Endothelial cell of umbilical vein (primary cell): ENCODE measurements at regions not wholly inside any gene's neighbourhood (a gene's known extent, or its start where the extent isn't known, plus 50 kb on each side); places are given as distances from the start of the nearest gene placed in this dataset.

Source experiments
- CTCF ChIP-seq, 2 donors: IDR thresholded peaks; 1 replicate in 1 of 2; 2 replicates in 1 of 2; pipeline ENCODE4 v1.5.1; 2011; ENCODE audit warnings: low read length in 2 of 2, mild to moderate bottlenecking in 2 of 2, moderate library complexity in 2 of 2, control low read depth in 1 of 2, inconsistent platforms in 1 of 2, low read depth in 1 of 2; ENCODE audit not compliant: insufficient read depth in 1 of 2; ENCODE audit errors: extremely low read depth in 1 of 2
- EZH2 ChIP-seq: IDR thresholded peaks from 2 replicates; pipeline ENCODE4 v1.6.1; 2012; ENCODE audit warnings: borderline replicate concordance, low read depth, mild to moderate bottlenecking, moderate library complexity, low read length, inconsistent platforms; ENCODE audit not compliant: severe bottlenecking
- FOS ChIP-seq: IDR thresholded peaks from 2 replicates; pipeline ENCODE4 v1.6.1; 2011; ENCODE audit warnings: mild to moderate bottlenecking, low read length, moderate library complexity, borderline replicate concordance; ENCODE audit not compliant: insufficient read depth
- GATA2 ChIP-seq: IDR thresholded peaks from 2 replicates; pipeline ENCODE4 v1.7.0; 2011; ENCODE audit warnings: low read depth, mild to moderate bottlenecking, moderate library complexity, mixed read lengths, low read length; ENCODE audit not compliant: insufficient read length, insufficient read depth
- JUN ChIP-seq: IDR thresholded peaks from 2 replicates; pipeline ENCODE4 v1.6.1; 2011; ENCODE audit warnings: borderline replicate concordance, low read depth; ENCODE audit not compliant: insufficient read length, insufficient read depth
- MAX ChIP-seq: IDR thresholded peaks from 2 replicates; pipeline ENCODE4 v1.6.1; 2011; ENCODE audit not compliant: insufficient read depth, insufficient read length
- MYC ChIP-seq: IDR thresholded peaks from one replicate; pipeline ENCODE4 v1.6.1; 2011; ENCODE audit warnings: mild to moderate bottlenecking, low read depth, low read length
- POLR2A ChIP-seq: IDR thresholded peaks from 2 replicates; pipeline ENCODE4 v1.6.1; 2012; ENCODE audit warnings: low read depth, mild to moderate bottlenecking, control low read depth, low read length
- POLR2AphosphoS5 ChIP-seq: IDR thresholded peaks from 2 replicates; pipeline ENCODE4 v1.6.1; 2012; ENCODE audit warnings: low read depth, mild to moderate bottlenecking, control low read depth, low read length, moderate library complexity; ENCODE audit not compliant: insufficient read depth

- TF ChIP-seq GATA2 (no peak), EZH2 (no peak), POLR2AphosphoS5 (no peak), POLR2A (no peak), CTCF (IDR thresholded peaks at IDR 0.05; ENCODE audit: extremely low read depth in 1 of 2, insufficient read depth in 1 of 2, low read depth in 1 of 2, low read length in 2 of 2) (no peak), MAX (no peak), FOS (no peak), JUN (no peak), MYC (no peak)
Observed at GRCh38 chr6:3939368-3939958, 90.3 kb downstream of the FAM50B start.
